Hepatocyte (in vitro differentiated cells): ENCODE measurements at regions not wholly inside any gene's neighbourhood (a gene's known extent, or its start where the extent isn't known, plus 50 kb on each side); places are given as distances from the start of the nearest gene placed in this dataset.

ENCODE experiments used
- DNase-seq: peaks from one replicate; pipeline ENCODE4 v3.0.0-alpha.2; 2016; ENCODE audit warnings: low spot score
- H2AFZ ChIP-seq: fragments of 200-600 bp; sonication (generic); 2 replicates; pipeline ENCODE4 v1.6.0; 2016; ENCODE audit warnings: antibody characterized with exemption, mild to moderate bottlenecking
- H3K27ac ChIP-seq: fragments of 200-600 bp; sonication (generic); 2 replicates; pipeline ENCODE4 v1.5.1; 2016; ENCODE audit warnings: mild to moderate bottlenecking
- H3K27me3 ChIP-seq: fragments of 200-600 bp; sonication (generic); 2 replicates; pipeline ENCODE4 v1.6.1; 2016
- H3K36me3 ChIP-seq: fragments of 200-600 bp; sonication (generic); replicated peaks from 2 replicates; pipeline ENCODE4 v1.5.1; 2016; ENCODE audit warnings: low read depth; ENCODE audit not compliant: insufficient read depth
- H3K4me1 ChIP-seq: fragments of 200-600 bp; sonication (generic); 2 replicates; pipeline ENCODE4 v1.5.1; 2016; ENCODE audit warnings: mild to moderate bottlenecking, moderate library complexity; ENCODE audit not compliant: insufficient read depth
- H3K4me2 ChIP-seq: fragments of 200-600 bp; sonication (generic); 2 replicates; pipeline ENCODE4 v1.6.0; 2016
- H3K4me3 ChIP-seq: fragments of 200-600 bp; sonication (generic); 2 replicates; pipeline ENCODE4 v1.5.1; 2016; ENCODE audit warnings: mild to moderate bottlenecking
- H3K79me2 ChIP-seq: fragments of 200-600 bp; sonication (generic); 2 replicates; pipeline ENCODE4 v1.6.0; 2017; ENCODE audit warnings: mild to moderate bottlenecking
- H3K9me2 ChIP-seq: fragments of 200-600 bp; sonication (generic); replicated peaks from 2 replicates; pipeline ENCODE4 v1.6.0; 2017; ENCODE audit warnings: mild to moderate bottlenecking; ENCODE audit not compliant: insufficient read depth
- H3K9me3 ChIP-seq: fragments of 200-600 bp; sonication (generic); 2 replicates; pipeline ENCODE4 v1.5.1; 2016; ENCODE audit warnings: low read depth, mild to moderate bottlenecking
- H4K20me1 ChIP-seq: fragments of 200-600 bp; sonication (generic); 2 replicates; pipeline ENCODE4 v1.6.0; 2016; ENCODE audit warnings: mild to moderate bottlenecking; ENCODE audit not compliant: insufficient read depth, poor library complexity, severe bottlenecking
- EZH2 ChIP-seq: fragments of 200-600 bp; sonication (generic); IDR thresholded peaks from 2 replicates; pipeline ENCODE4 v1.6.1; 2016; ENCODE audit warnings: antibody characterized with exemption, mild to moderate bottlenecking, borderline replicate concordance
- EZH2phosphoT487 ChIP-seq: fragments of 200-600 bp; sonication (generic); IDR thresholded peaks from one replicate; pipeline ENCODE4 v1.6.1; 2018; ENCODE audit warnings: antibody characterized with exemption, mild to moderate bottlenecking, low read depth, moderate library complexity; ENCODE audit not compliant: unreplicated experiment, severe bottlenecking
- WGBS: methylation state at CpG from one replicate; pipeline ENCODE4 v1.1.6; 2016; ENCODE audit warnings: low lambda C conversion rate; ENCODE audit errors: missing lambda C conversion rate; 5-methylcytosine and 5-hydroxymethylcytosine counted together
- TF ChIP-seq, protein P1 (sequence below): fragments of 200-600 bp; sonication (generic); IDR thresholded peaks from 2 replicates; pipeline ENCODE4 v1.5.1; 2016; ENCODE audit warnings: antibody characterized with exemption, mild to moderate bottlenecking; ENCODE audit not compliant: poor library complexity

DNA sequence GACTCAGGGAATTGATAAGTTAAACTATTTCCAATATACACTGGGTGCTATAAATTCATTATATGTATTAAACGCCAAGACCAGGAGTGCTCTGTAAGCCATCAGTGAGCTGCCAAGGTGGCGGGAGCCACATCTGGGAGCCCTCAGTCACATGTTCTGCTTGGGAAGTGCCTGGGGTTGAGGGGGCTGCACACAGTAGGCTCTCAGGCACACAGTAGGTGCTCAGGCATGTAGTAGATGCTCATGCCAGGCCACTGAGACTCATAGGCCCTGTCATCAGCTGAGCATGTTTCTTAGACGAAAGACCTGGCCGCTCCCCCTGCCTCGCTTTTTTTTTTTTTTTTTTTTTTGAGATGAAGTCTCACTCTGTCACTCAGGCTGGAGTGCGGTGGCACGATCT lies 83.3 kb upstream of the BHLHE23 start:
- Histone ChIP-seq H3K4me2 (no peak overlapping the region), H3K79me2 (no peaks in the 10 kb centered on the region), H3K36me3 (no peaks in the 10 kb centered on the region), H3K9me2 (no peaks in the 10 kb centered on the region), H3K27me3 (peaks cover 11% of the 10 kb centered on the region), H3K4me1 (no peaks in the 10 kb centered on the region), H3K9me3 (no peaks in the 10 kb centered on the region), H4K20me1 (no peaks in the 10 kb centered on the region), H2AFZ (no peak overlapping the region), H3K27ac (no peak overlapping the region), H3K4me3 (no peak overlapping the region)
- TF ChIP-seq EZH2: no peak
- TF ChIP-seq, protein P1, sequence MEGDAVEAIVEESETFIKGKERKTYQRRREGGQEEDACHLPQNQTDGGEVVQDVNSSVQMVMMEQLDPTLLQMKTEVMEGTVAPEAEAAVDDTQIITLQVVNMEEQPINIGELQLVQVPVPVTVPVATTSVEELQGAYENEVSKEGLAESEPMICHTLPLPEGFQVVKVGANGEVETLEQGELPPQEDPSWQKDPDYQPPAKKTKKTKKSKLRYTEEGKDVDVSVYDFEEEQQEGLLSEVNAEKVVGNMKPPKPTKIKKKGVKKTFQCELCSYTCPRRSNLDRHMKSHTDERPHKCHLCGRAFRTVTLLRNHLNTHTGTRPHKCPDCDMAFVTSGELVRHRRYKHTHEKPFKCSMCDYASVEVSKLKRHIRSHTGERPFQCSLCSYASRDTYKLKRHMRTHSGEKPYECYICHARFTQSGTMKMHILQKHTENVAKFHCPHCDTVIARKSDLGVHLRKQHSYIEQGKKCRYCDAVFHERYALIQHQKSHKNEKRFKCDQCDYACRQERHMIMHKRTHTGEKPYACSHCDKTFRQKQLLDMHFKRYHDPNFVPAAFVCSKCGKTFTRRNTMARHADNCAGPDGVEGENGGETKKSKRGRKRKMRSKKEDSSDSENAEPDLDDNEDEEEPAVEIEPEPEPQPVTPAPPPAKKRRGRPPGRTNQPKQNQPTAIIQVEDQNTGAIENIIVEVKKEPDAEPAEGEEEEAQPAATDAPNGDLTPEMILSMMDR: no peak
- TF ChIP-seq EZH2phosphoT487: no peak
- 88% methylated on average over 5 of the region's 7 CpGs for WGBS
- DNase-seq: no peak

DNA sequence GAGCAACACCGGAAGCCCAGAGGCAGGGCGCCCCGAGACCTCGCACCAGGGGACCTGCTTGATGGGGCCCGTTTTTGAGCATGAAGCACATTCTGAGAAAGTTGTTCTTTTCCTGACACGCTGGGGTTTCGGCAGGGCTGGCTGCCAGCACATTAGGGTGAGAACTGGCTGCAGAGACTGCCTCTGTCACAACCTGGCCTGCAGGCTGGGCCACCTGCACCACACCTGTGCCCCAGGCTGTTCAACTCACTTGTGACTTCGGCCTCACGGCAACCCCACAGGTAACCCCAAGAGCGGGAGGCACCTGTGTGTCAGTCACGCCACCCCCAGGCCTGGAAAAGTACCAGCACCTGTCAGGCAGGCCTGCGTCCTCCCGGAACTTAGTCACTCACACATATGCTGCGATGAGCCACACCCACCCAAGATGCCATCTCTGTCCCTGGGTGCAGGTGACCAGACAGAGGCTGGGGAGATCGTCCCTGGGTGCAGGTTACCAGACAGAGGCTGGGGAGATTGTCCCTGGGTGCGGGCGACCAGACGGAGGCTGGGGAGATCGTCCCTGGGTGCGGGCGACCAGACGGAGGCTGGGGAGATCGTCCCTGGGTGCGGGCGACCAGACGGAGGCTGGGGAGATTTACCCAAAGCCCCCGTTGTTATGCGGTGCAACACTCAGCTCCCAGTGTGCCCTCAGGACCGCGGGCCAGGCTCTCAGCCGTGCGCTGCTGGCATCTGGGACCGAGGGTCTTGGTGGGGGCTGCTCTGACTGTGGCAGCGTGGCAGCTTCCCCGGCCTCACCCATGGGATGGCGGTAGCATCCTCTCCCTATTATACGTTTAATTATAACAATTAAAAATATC lies 82.5 kb upstream of the BHLHE23 start:
- no peak overlapping the region for H3K4me2 ChIP-seq

DNA sequence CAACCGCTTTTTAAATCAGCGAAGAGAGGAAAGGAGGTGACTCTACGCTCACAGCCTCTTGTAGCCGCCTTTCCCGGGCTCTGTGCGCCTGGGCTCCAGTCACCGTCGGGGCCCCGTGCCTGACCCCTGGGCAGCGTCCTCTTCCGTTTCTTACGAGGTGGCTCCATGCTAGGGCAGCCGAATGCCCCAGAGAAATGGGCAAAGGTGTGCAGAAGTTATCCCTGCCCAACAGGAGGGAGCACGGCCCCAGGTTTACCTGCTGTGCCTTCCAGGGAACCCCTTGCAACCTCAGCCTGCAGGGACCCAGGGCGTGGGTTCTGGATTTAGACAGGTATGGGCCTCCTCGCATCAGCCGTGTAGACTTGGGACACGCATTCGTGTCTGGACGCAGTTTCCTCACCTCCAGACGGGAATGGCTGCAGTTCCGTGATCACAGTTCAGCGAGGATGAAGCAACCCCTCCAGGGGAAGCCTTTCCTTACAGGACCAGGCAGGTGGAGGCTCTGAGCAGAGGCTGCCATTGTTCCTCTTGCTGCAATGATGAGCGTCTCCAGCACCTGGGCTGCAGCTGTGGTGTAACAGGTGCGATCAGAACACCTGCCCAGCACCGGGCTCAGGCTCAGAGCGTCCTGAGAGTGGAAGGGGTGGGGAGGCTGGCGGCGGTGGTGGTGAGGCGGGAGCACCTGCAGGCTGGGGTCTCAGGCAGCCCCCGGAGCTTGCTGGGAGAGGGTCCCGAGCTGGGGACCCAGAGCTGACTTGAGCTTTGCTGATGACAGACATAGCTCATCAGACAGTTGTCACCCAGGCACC lies 81.3 kb upstream of the BHLHE23 start:
- Histone ChIP-seq H3K27ac (no peak overlapping the region), H3K4me3 (no peak overlapping the region), H3K79me2 (no peaks in the 10 kb centered on the region), H3K4me1 (no peaks in the 10 kb centered on the region), H3K36me3 (no peaks in the 10 kb centered on the region), H3K4me2 (no peak overlapping the region), H2AFZ (no peak overlapping the region), H3K9me2 (no peaks in the 10 kb centered on the region), H3K9me3 (no peaks in the 10 kb centered on the region), H4K20me1 (no peaks in the 10 kb centered on the region), H3K27me3 (peaks cover 4% of the 10 kb centered on the region)
- no peak for DNase-seq
- no peak for TF ChIP-seq EZH2phosphoT487
- TF ChIP-seq, protein P1: no peak
- TF ChIP-seq EZH2: no peak
- 87% methylated on average over 31 of the region's 32 CpGs for WGBS

More for the DNA sequence above, 82.5 kb upstream of the BHLHE23 start:
- Histone ChIP-seq H3K9me2 (no peaks in the 10 kb centered on the region), H3K9me3 (no peaks in the 10 kb centered on the region), H3K4me1 (no peaks in the 10 kb centered on the region), H3K27ac (no peak overlapping the region), H4K20me1 (no peaks in the 10 kb centered on the region), H3K4me3 (no peak overlapping the region), H3K36me3 (no peaks in the 10 kb centered on the region), H3K27me3 (peaks cover 6% of the 10 kb centered on the region), H3K79me2 (no peaks in the 10 kb centered on the region), H2AFZ (no peak overlapping the region)
- 89% methylated on average over 37 of the region's 37 CpGs for WGBS
- TF ChIP-seq, protein P1: no peak
- no peak for TF ChIP-seq EZH2
- no peak for TF ChIP-seq EZH2phosphoT487
- no peak for DNase-seq
